ENCODE measurements at regions not wholly inside any gene's neighbourhood (a gene's known extent, or its start where the extent isn't known, plus 50 kb on each side); places are given as distances from the start of the nearest gene placed in this dataset.

- TF ChIP-seq POLR2A (IDR thresholded peaks at IDR 0.05) = no peak
- TF ChIP-seq CTCF (IDR thresholded peaks at IDR 0.05) = no peak
Observed at GRCh38 chr1:48160486-48161132, 61.9 kb upstream of the SLC5A9 start.
